ENCODE measurements at regions not wholly inside any gene's neighbourhood (a gene's known extent, or its start where the extent isn't known, plus 50 kb on each side); places are given as distances from the start of the nearest gene placed in this dataset.

GRCh38 chr7:35905555-35905954, 104.7 kb downstream of the SEPTIN7 start:
- WGBS, 2 experiments (ENCODE audit: extremely low coverage in 2 of 2, insufficient read length in 1 of 2) = 100% methylated on average over 1 of the region's 5 CpGs; no CpG with 5 or more reads in 1 of the 2 experiments
- dilution Hi-C loops (cut with HindIII; ENCODE audit: low sequenced_read_pairs, unreplicated experiment) = no loop called here
- Histone ChIP-seq H3K36me3 (ENCODE audit: control insufficient read depth, insufficient read depth, low read length) (peaks cover 7% of the 10 kb centered on the region), H2BK120ac (ENCODE audit: low read depth, low read length) (no peak overlapping the region), H3K79me1 (ENCODE audit: low read depth in 1 of 2, low read length in 2 of 2) (peaks cover 0 to 3% of the 10 kb centered on the region in 2 experiments; a peak in 1 of 4 replicates), H3K9me3 (ENCODE audit: control insufficient read depth, insufficient read depth, low read length) (no peaks in the 10 kb centered on the region), H4K8ac (ENCODE audit: low read depth in 2 of 2, low read length in 2 of 2) (no peak overlapping the region), H3K27me3 (ENCODE audit: control insufficient read depth, insufficient read depth, low read length) (no peaks in the 10 kb centered on the region), H3K56ac (ENCODE audit: extremely low read depth, insufficient read depth, low read length) (no peak overlapping the region), H2BK5ac (ENCODE audit: low read depth, low read length, poor library complexity, severe bottlenecking) (no peak overlapping the region), H2BK15ac (ENCODE audit: low read depth, low read length) (no peak overlapping the region), H2BK20ac (ENCODE audit: low read depth, low read length) (no peak overlapping the region), H4K20me1 (ENCODE audit: insufficient read depth, low read length) (peaks cover 6% of the 10 kb centered on the region; the same call in 1 of the 2 replicates), H3K4me2 (ENCODE audit: low read depth, low read length) (no peak overlapping the region), H2AK9ac (replicated peaks; ENCODE audit: low read depth, low read length, poor library complexity) (no peak overlapping the region), H3K18ac (ENCODE audit: low read depth, low read length) (no peak overlapping the region), H3K4me3 (ENCODE audit: insufficient read depth, low read depth, low read length) (no peak overlapping the region), H2AK5ac (ENCODE audit: low read depth, low read length) (no peak overlapping the region), H4K91ac (ENCODE audit: insufficient read depth, low read depth, low read length) (no peak overlapping the region), H3K9ac (ENCODE audit: low read depth, low read length) (no peak overlapping the region), H2AFZ (replicated peaks; ENCODE audit: low read length, poor library complexity) (no peak overlapping the region), H3K9me1 (ENCODE audit: insufficient read depth, low read length) (no peaks in the 10 kb centered on the region), H3K4ac (ENCODE audit: low read depth, low read length) (no peak overlapping the region), H3K4me1 (ENCODE audit: control insufficient read depth, insufficient read depth, low read length) (peaks cover 2% of the 10 kb centered on the region; the same call in 1 of the 2 replicates), H3K14ac (replicated peaks; ENCODE audit: low read depth, low read length) (no peak overlapping the region), H3K23ac (ENCODE audit: low read depth, low read length) (no peak overlapping the region), H4K5ac (ENCODE audit: low read depth, low read length) (no peak overlapping the region), H3K27ac (ENCODE audit: insufficient read depth, low read length) (no peak overlapping the region)
- CTCF ChIA-PET = interaction anchor here (1.3 kb wide), 1 partner anchor 196 kb away, joined by 4 read pairs; no protein-coding TSS in a partner anchor
- peak; percentile 66 for DNase-seq
- intact Hi-C loops (cut with micrococcal nuclease) = loop anchor here (2.0 to 5.0 kb wide), 2 partner anchors 105 to 368 kb away; partner anchors contain the start of gene SEPTIN7
- in situ Hi-C loops (cut with MboI; ENCODE audit: low sequenced_read_pairs) = loop anchor here (5.0 kb wide), 1 partner anchor 193 kb away; no protein-coding TSS in a partner anchor
- no TSS peak for BruUV-seq (replicated peaks)
- ATAC-seq (ENCODE audit: low read depth) = peak; percentile 60
- POLR2A ChIA-PET (ENCODE audit: unreplicated experiment) = no interaction called here
- TF ChIP-seq RFX5 (IDR thresholded peaks at IDR 0.05; ENCODE audit: low read depth, low read length) = no peak
- TF ChIP-seq, protein P1, sequence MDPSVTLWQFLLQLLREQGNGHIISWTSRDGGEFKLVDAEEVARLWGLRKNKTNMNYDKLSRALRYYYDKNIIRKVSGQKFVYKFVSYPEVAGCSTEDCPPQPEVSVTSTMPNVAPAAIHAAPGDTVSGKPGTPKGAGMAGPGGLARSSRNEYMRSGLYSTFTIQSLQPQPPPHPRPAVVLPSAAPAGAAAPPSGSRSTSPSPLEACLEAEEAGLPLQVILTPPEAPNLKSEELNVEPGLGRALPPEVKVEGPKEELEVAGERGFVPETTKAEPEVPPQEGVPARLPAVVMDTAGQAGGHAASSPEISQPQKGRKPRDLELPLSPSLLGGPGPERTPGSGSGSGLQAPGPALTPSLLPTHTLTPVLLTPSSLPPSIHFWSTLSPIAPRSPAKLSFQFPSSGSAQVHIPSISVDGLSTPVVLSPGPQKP (IDR thresholded peaks at IDR 0.05; ENCODE audit: borderline replicate concordance, low read depth, low read length) = no peak
- TF ChIP-seq BHLHE40 (IDR thresholded peaks at IDR 0.05; ENCODE audit: low read depth, low read length) = no peak
- no peak for TF ChIP-seq CHD1 (IDR thresholded peaks at IDR 0.05; ENCODE audit: low read depth, low read length)
- TF ChIP-seq CTCF (conservative IDR thresholded peaks at IDR 0.05; ENCODE audit: low read depth, low read length) = no peak
- TF ChIP-seq POLR2A (IDR thresholded peaks at IDR 0.05; ENCODE audit: low read depth, low read length) = no peak
- TF ChIP-seq, protein P2, sequence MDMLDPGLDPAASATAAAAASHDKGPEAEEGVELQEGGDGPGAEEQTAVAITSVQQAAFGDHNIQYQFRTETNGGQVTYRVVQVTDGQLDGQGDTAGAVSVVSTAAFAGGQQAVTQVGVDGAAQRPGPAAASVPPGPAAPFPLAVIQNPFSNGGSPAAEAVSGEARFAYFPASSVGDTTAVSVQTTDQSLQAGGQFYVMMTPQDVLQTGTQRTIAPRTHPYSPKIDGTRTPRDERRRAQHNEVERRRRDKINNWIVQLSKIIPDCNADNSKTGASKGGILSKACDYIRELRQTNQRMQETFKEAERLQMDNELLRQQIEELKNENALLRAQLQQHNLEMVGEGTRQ (IDR thresholded peaks at IDR 0.05; ENCODE audit: low read depth, low read length) = no peak
